Transverse colon (tissue), 4 donors: ENCODE measurements at regions not wholly inside any gene's neighbourhood (a gene's known extent, or its start where the extent isn't known, plus 50 kb on each side); places are given as distances from the start of the nearest gene placed in this dataset.

ENCODE experiments used
- DNase-seq: peaks from one replicate; pipeline ENCODE4 v3.0.0-alpha.2; 2019
- H3K27ac ChIP-seq, 4 donors: fragments of 200-600 bp; sonication (generic); 2 replicates each; pipeline ENCODE4 v1.5.1; 2016 to 2018; ENCODE audit warnings: inconsistent platforms in 4 of 4
- H3K27me3 ChIP-seq: fragments of 200-600 bp; sonication (generic); 2 replicates; pipeline ENCODE4 v1.5.1; 2017; ENCODE audit warnings: inconsistent platforms
- H3K36me3 ChIP-seq, 4 donors: fragments of 200-600 bp; sonication (generic); 2 replicates each; pipeline ENCODE4 v1.5.1; 2017 to 2019; ENCODE audit warnings: inconsistent platforms in 4 of 4
- H3K4me1 ChIP-seq, 4 donors: fragments of 200-600 bp; sonication (generic); 2 replicates each; pipeline ENCODE4 v1.5.1; 2017 to 2020; ENCODE audit warnings: inconsistent platforms in 4 of 4
- H3K4me3 ChIP-seq, 4 donors: fragments of 200-600 bp; sonication (generic); 1 replicate in 1 of 4; 2 replicates in 3 of 4; pipeline versions ENCODE4 v1.5.1 to v1.6.1; 2017 to 2019; ENCODE audit warnings: inconsistent platforms in 4 of 4
- H3K9me3 ChIP-seq, 2 donors: fragments of 200-600 bp; sonication (generic); 2 replicates each; pipeline ENCODE4 v1.5.1; 2017 to 2019; ENCODE audit warnings: inconsistent platforms in 2 of 2
- CTCF ChIP-seq, 5 experiments: fragments of 200-600 bp in 3 of 5; fragments of 450-650 bp in 2 of 5; sonication (generic) in 3 of 5; IDR thresholded peaks; 1 replicate in 2 of 5; 2 replicates in 3 of 5; pipeline ENCODE4 v1.5.1; 2016 to 2017; ENCODE audit warnings: antibody characterized with exemption in 5 of 5, inconsistent platforms in 3 of 5, mild to moderate bottlenecking in 2 of 5, moderate library complexity in 1 of 5
- EP300 ChIP-seq: sonication (generic); formaldehyde crosslinking; IDR thresholded peaks from one replicate; pipeline ENCODE4 v1.6.1; 2017; ENCODE audit warnings: antibody characterized with exemption, low read depth
- POLR2A ChIP-seq: fragments of 450-650 bp; IDR thresholded peaks from one replicate; pipeline ENCODE4 v1.6.1; 2016; ENCODE audit warnings: antibody characterized with exemption, mild to moderate bottlenecking, moderate library complexity
- POLR2AphosphoS5 ChIP-seq, 3 donors: sonication (generic); formaldehyde crosslinking; IDR thresholded peaks; one replicate each; pipeline ENCODE4 v1.6.1; 2016; ENCODE audit warnings: antibody characterized with exemption in 3 of 3
- WGBS, 2 donors: methylation state at CpG; one replicate each; pipeline ENCODE4 v1.1.5; 2018; ENCODE audit warnings: low coverage in 1 of 2; 5-methylcytosine and 5-hydroxymethylcytosine counted together
- in situ Hi-C, 4 donors: fragments of 200-750 bp; cut with MboI; loops; one replicate each; pipeline versions ENCODE4 v1.15.0 to v1.15.1; 2017; ENCODE audit warnings: low sequenced_read_pairs in 3 of 4, low pct_ligation_motif_present in 1 of 4, low pct_unique_long_range_greater_than_20kb in 1 of 4
- intact Hi-C: fragments of 100-400 bp; cut with DNase I; formaldehyde crosslinking; loops from one replicate; pipeline ENCODE4 v1.15.1; 2023; ENCODE audit warnings: low total_unique reads

DNA sequence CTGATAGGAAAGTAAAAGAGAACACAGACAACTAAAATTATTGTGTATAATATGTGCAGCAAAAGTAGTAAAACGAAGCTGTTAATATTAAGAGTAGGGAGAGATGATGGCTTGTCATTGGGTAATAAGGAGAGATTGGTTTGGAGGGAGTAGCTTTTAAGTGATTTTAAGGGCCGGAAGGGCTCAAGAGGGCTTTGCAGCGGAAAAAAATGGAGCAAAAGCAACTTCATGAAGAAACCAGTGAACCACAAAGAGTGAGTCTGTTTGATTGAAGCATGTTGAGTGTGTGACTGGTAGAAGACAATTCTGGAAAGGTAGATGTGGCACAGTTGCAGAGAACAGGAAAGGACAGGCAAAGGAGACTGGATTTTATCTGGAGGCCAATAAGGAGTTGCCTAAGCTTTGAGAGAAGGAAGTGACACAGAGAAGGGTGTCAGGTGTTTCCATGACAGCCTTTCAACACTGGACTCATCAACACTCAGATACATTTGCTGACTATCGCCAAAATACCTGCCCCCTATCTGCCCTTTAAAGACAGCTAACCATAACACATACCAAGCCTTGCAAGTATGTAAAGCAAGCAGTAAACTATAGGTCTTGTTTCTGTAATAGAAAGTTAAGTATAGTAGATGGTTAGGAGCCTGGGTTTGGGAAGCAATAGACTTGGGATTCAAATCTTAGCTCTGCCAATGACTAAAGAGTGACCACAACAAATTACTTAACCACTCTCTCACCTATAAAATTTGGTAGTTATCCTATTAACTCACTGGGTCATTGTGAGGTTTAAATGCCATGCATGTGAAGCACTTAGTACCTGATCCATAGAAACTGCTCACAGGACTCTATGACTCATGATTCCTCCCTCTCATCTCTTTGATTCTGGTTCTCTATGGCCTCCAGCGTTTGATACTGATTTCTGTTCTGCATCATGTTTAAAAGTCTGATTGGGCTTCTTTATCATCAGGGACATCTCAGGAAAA, 117.3 kb upstream of the LMNTD1 start:
- H3K4me1 ChIP-seq, result no peaks in the 10 kb centered on the region
- H3K27ac ChIP-seq, result no peak overlapping the region
- no peaks in the 10 kb centered on the region for H3K9me3 ChIP-seq
- H3K4me3 ChIP-seq, result no peak overlapping the region
- in situ Hi-C loops (no loop called here), intact Hi-C loops (no loop called here)
- H3K36me3 ChIP-seq, result no peaks in the 10 kb centered on the region
- no peak for DNase-seq
- WGBS, 2 donors, result 84 to 91% methylated on average over 4 to 5 of the region's 5 CpGs
- no peaks in the 10 kb centered on the region for H3K27me3 ChIP-seq
- TF ChIP-seq EP300, result no peak
- TF ChIP-seq POLR2A, result no peak
- no peak for TF ChIP-seq POLR2AphosphoS5 (IDR thresholded peaks at IDR 0.05)
- TF ChIP-seq CTCF (IDR thresholded peaks at IDR 0.05), result no peak

- Histone ChIP-seq H3K4me1 (no peaks in the 10 kb centered on the region), H3K36me3 (no peaks in the 10 kb centered on the region), H3K9me3 (no peaks in the 10 kb centered on the region), H3K27me3 (no peaks in the 10 kb centered on the region), H3K4me3 (no peak overlapping the region), H3K27ac (no peak overlapping the region)
- no peak for DNase-seq
- in situ Hi-C loops (no loop called here), intact Hi-C loops (no loop called here)
- TF ChIP-seq POLR2A (no peak), CTCF (IDR thresholded peaks at IDR 0.05) (no peak), EP300 (no peak), POLR2AphosphoS5 (IDR thresholded peaks at IDR 0.05) (no peak)
- 67 to 82% methylated on average over 2 of the region's 2 CpGs for WGBS, 2 donors
Measured at GRCh38 chr12:25675808-25676207, 122.7 kb upstream of the LMNTD1 start.

DNA sequence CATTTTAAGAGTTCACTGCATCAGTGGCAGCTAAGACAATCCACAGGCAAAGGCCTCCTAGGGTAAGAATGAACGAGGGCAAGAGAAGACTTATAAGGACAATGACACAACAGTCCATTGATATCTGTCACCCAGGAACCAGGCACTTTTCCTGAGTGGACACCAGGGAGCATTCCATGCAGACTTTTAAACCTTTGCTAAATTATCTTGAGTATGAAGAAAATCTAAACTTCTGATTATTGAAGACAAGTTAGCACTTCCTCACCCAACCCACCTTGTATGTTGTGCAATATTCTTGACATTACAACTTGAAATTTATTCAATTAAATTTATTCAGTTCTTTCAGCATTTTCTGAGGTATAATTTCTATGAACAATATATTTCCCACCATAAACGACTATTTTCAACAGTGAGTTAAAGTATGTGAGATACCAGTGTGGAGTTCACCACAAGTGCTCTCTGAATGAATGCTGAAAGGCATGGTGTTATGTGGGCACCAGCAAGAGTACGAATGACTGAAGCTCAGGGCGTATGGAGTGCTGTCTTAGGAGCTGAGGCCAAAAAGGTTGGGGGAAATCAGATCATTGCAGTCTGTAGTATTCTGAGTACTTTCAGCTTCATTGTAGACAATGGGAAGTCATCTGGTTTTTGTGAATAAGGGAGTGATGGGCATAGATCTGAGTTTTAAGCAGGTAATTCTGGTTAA, 124.3 kb upstream of the LMNTD1 start:
- H3K27me3 ChIP-seq, result no peaks in the 10 kb centered on the region
- 77 to 93% methylated on average over 3 to 4 of the region's 4 CpGs for WGBS, 2 donors
- no peaks in the 10 kb centered on the region for H3K36me3 ChIP-seq

More for the DNA sequence above, 124.3 kb upstream of the LMNTD1 start:
- H3K27ac ChIP-seq, result no peak overlapping the region
- no peak overlapping the region for H3K4me3 ChIP-seq
- no peaks in the 10 kb centered on the region for H3K9me3 ChIP-seq
- TF ChIP-seq POLR2A, result no peak
- peak in 2 of 5 experiments; percentile 17 for TF ChIP-seq CTCF (IDR thresholded peaks at IDR 0.05)
- in situ Hi-C loops (no loop called here), intact Hi-C loops (no loop called here)
- no peaks in the 10 kb centered on the region for H3K4me1 ChIP-seq
- DNase-seq, result no peak
